ENCODE measurements at regions not wholly inside any gene's neighbourhood (a gene's known extent, or its start where the extent isn't known, plus 50 kb on each side); places are given as distances from the start of the nearest gene placed in this dataset.

DNA sequence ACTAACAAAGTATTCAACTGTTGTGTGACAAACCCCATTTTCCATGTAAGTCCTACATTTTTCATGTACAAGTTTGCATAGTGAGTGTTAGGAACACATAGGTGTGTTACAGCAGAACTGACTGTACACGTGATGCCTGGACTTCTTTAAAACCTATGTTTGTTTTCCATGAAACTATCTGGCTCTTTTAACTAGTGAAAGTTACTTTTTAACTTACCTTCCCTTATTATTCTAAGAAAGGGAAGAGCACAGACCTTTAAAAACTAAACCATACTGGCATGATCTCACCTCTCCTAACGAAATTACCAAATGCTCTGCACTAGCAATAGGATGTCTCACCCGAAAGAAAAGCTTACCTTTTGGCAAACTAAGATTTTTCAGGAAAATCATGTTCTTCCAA is 87.8 kb downstream of the CENPW start:
- H2AFZ ChIP-seq (ENCODE audit: low read depth, low read length, poor library complexity, severe bottlenecking), result no peak overlapping the region
- intact Hi-C loops (cut with micrococcal nuclease), result no loop called here
- H3K9me3 ChIP-seq (ENCODE audit: control insufficient read depth in 1 of 2, insufficient read depth in 1 of 2, low read depth in 1 of 2, low read length in 2 of 2), result no peaks in the 10 kb centered on the region
- H3K4me2 ChIP-seq (ENCODE audit: low read length), result no peak overlapping the region
- H3K4me1 ChIP-seq (ENCODE audit: control insufficient read depth in 1 of 2, insufficient read depth in 2 of 2, low read length in 2 of 2), result no peaks in the 10 kb centered on the region
- no peak overlapping the region for H3K27ac ChIP-seq (ENCODE audit: low read depth, low read length)
- H3K9ac ChIP-seq (ENCODE audit: low read length), result no peak overlapping the region
- no peak for ATAC-seq
- no peaks in the 10 kb centered on the region for H4K20me1 ChIP-seq (ENCODE audit: insufficient read depth)
- DNase-seq (ENCODE audit: low read depth, low spot score), result no peak
- H3K9me2 ChIP-seq (ENCODE audit: insufficient read depth), result no peaks in the 10 kb centered on the region
- H3K27me3 ChIP-seq (ENCODE audit: insufficient read depth, low read length), result no peaks in the 10 kb centered on the region
- H3K36me3 ChIP-seq (ENCODE audit: control insufficient read depth in 1 of 2, insufficient read depth in 2 of 2, low read length in 2 of 2), result no peaks in the 10 kb centered on the region
- H3K4me3 ChIP-seq (replicated peaks in 1 of 2; ENCODE audit: low read depth in 1 of 2, low read length in 2 of 2), result no peak overlapping the region
- TF ChIP-seq CBX3 (IDR thresholded peaks at IDR 0.05; ENCODE audit: low read depth), result no peak
- TF ChIP-seq EZH2phosphoT487 (IDR thresholded peaks at IDR 0.05; ENCODE audit: borderline replicate concordance), result no peak
- TF ChIP-seq ATF3 (IDR thresholded peaks at IDR 0.05), result no peak
- TF ChIP-seq, protein P1, sequence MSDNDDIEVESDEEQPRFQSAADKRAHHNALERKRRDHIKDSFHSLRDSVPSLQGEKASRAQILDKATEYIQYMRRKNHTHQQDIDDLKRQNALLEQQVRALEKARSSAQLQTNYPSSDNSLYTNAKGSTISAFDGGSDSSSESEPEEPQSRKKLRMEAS (IDR thresholded peaks at IDR 0.05), result no peak
- TF ChIP-seq JUND (IDR thresholded peaks at IDR 0.05), result no peak
- TF ChIP-seq YY1 (IDR thresholded peaks at IDR 0.05; ENCODE audit: extremely low read depth, insufficient replicate concordance, low read depth, low read length), result no peak
- no peak for TF ChIP-seq POLR2AphosphoS5 (IDR thresholded peaks at IDR 0.05; ENCODE audit: low read depth, low read length)
- ChIA-PET CTCF (no interaction called here), POLR2A (no interaction called here), RAD21 (ENCODE audit: low non-redundant PET in 1 of 2, low total read pairs in 2 of 2, uncharacterized antibody in 2 of 2, unreplicated experiment in 2 of 2) (no interaction called here)
- H3K79me2 ChIP-seq (ENCODE audit: insufficient read depth, low read length), result no peaks in the 10 kb centered on the region
- BruUV-seq (replicated peaks), result no TSS peak

DNA sequence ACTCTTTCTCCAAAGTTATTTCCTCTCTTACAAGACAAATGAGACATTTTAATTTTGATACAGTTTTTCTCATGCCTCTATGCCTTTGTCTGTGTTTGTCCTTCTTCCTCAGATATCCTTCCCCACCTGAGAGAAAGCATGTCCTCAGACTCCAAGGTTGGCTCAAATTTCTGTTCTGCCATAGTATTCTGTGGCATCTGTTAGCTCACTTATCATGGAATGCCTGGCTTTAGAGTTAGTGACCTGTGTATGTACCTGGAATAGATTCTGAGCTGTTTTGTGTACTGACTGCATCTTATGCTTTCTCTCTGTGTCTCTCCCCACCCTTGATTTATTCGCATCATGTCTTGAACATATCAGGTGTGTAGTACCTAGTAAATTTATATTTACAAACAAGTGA is 90.0 kb downstream of the CENPW start:
- Histone ChIP-seq H3K4me2 (ENCODE audit: low read length) (no peak overlapping the region), H3K27ac (ENCODE audit: low read depth, low read length) (no peak overlapping the region), H3K9me2 (ENCODE audit: insufficient read depth) (no peaks in the 10 kb centered on the region), H4K20me1 (ENCODE audit: insufficient read depth) (no peaks in the 10 kb centered on the region), H3K9ac (ENCODE audit: low read length) (no peak overlapping the region), H3K36me3 (ENCODE audit: control insufficient read depth in 1 of 2, insufficient read depth in 2 of 2, low read length in 2 of 2) (no peaks in the 10 kb centered on the region), H3K4me3 (replicated peaks in 1 of 2; ENCODE audit: low read depth in 1 of 2, low read length in 2 of 2) (no peak overlapping the region), H3K27me3 (ENCODE audit: insufficient read depth, low read length) (no peaks in the 10 kb centered on the region), H3K4me1 (ENCODE audit: control insufficient read depth in 1 of 2, insufficient read depth in 2 of 2, low read length in 2 of 2) (no peaks in the 10 kb centered on the region), H2AFZ (ENCODE audit: low read depth, low read length, poor library complexity, severe bottlenecking) (no peak overlapping the region), H3K79me2 (ENCODE audit: insufficient read depth, low read length) (no peaks in the 10 kb centered on the region), H3K9me3 (ENCODE audit: control insufficient read depth in 1 of 2, insufficient read depth in 1 of 2, low read depth in 1 of 2, low read length in 2 of 2) (no peaks in the 10 kb centered on the region)
- TF ChIP-seq ELF1 (IDR thresholded peaks at IDR 0.05; ENCODE audit: borderline replicate concordance, low read depth) (no peak), EGR1 (IDR thresholded peaks at IDR 0.05; ENCODE audit: low read depth) (no peak), SRF (IDR thresholded peaks at IDR 0.05; ENCODE audit: low read depth) (no peak), ZFX (IDR thresholded peaks at IDR 0.05) (no peak), POLR2A (IDR thresholded peaks at IDR 0.05; ENCODE audit: borderline replicate concordance, extremely low read depth, insufficient read depth, insufficient read length) (no peak), EZH2phosphoT487 (IDR thresholded peaks at IDR 0.05; ENCODE audit: borderline replicate concordance) (no peak)
- TF ChIP-seq, protein P2, sequence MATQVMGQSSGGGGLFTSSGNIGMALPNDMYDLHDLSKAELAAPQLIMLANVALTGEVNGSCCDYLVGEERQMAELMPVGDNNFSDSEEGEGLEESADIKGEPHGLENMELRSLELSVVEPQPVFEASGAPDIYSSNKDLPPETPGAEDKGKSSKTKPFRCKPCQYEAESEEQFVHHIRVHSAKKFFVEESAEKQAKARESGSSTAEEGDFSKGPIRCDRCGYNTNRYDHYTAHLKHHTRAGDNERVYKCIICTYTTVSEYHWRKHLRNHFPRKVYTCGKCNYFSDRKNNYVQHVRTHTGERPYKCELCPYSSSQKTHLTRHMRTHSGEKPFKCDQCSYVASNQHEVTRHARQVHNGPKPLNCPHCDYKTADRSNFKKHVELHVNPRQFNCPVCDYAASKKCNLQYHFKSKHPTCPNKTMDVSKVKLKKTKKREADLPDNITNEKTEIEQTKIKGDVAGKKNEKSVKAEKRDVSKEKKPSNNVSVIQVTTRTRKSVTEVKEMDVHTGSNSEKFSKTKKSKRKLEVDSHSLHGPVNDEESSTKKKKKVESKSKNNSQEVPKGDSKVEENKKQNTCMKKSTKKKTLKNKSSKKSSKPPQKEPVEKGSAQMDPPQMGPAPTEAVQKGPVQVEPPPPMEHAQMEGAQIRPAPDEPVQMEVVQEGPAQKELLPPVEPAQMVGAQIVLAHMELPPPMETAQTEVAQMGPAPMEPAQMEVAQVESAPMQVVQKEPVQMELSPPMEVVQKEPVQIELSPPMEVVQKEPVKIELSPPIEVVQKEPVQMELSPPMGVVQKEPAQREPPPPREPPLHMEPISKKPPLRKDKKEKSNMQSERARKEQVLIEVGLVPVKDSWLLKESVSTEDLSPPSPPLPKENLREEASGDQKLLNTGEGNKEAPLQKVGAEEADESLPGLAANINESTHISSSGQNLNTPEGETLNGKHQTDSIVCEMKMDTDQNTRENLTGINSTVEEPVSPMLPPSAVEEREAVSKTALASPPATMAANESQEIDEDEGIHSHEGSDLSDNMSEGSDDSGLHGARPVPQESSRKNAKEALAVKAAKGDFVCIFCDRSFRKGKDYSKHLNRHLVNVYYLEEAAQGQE (IDR thresholded peaks at IDR 0.05; ENCODE audit: low read depth), result no peak
- TF ChIP-seq, protein P3, sequence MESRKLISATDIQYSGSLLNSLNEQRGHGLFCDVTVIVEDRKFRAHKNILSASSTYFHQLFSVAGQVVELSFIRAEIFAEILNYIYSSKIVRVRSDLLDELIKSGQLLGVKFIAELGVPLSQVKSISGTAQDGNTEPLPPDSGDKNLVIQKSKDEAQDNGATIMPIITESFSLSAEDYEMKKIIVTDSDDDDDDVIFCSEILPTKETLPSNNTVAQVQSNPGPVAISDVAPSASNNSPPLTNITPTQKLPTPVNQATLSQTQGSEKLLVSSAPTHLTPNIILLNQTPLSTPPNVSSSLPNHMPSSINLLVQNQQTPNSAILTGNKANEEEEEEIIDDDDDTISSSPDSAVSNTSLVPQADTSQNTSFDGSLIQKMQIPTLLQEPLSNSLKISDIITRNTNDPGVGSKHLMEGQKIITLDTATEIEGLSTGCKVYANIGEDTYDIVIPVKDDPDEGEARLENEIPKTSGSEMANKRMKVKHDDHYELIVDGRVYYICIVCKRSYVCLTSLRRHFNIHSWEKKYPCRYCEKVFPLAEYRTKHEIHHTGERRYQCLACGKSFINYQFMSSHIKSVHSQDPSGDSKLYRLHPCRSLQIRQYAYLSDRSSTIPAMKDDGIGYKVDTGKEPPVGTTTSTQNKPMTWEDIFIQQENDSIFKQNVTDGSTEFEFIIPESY (IDR thresholded peaks at IDR 0.05; ENCODE audit: extremely low read depth, insufficient replicate concordance, low read length), result no peak
- intact Hi-C loops (cut with micrococcal nuclease), result no loop called here
- BruUV-seq (replicated peaks), result no TSS peak
- RAD21 ChIA-PET (ENCODE audit: low non-redundant PET in 1 of 2, low total read pairs in 2 of 2, uncharacterized antibody in 2 of 2, unreplicated experiment in 2 of 2), result no interaction called here
- CTCF ChIA-PET, result no interaction called here
- DNase-seq (ENCODE audit: low read depth, low spot score) (no peak), ATAC-seq (no peak)
- POLR2A ChIA-PET, result no interaction called here
